Liver (tissue), 3 donors: ENCODE measurements at regions not wholly inside any gene's neighbourhood (a gene's known extent, or its start where the extent isn't known, plus 50 kb on each side); places are given as distances from the start of the nearest gene placed in this dataset.

ENCODE experiments used
- EGR1 ChIP-seq, 2 donors: IDR thresholded peaks; 2 replicates each; pipeline ENCODE4 v1.6.1; 2016 to 2018; ENCODE audit warnings: antibody characterized with exemption in 2 of 2, low read depth in 2 of 2
- FOXA1 ChIP-seq: IDR thresholded peaks from 2 replicates; pipeline ENCODE4 v1.6.1; 2016; ENCODE audit warnings: antibody characterized with exemption
- GABPA ChIP-seq, 2 donors: IDR thresholded peaks in 1 of 2; conservative IDR thresholded peaks in 1 of 2; 2 replicates each; pipeline ENCODE4 v1.6.1; 2016; ENCODE audit warnings: antibody characterized with exemption in 2 of 2, mild to moderate bottlenecking in 1 of 2, moderate library complexity in 1 of 2
- NR2F2 ChIP-seq: IDR thresholded peaks from 2 replicates; pipeline ENCODE4 v1.6.1; 2016; ENCODE audit warnings: antibody characterized with exemption
- RAD21 ChIP-seq, 2 donors: IDR thresholded peaks; 2 replicates each; pipeline ENCODE4 v1.6.1; 2016; ENCODE audit warnings: antibody characterized with exemption in 2 of 2, mild to moderate bottlenecking in 2 of 2
- RXRA ChIP-seq, 2 donors: IDR thresholded peaks; 2 replicates each; pipeline ENCODE4 v1.6.1; 2017 to 2018; ENCODE audit warnings: antibody characterized with exemption in 2 of 2, mild to moderate bottlenecking in 1 of 2
- SP1 ChIP-seq: IDR thresholded peaks from 2 replicates; pipeline ENCODE4 v1.6.1; 2018; ENCODE audit warnings: antibody characterized with exemption, mild to moderate bottlenecking
- TAF1 ChIP-seq: conservative IDR thresholded peaks from 2 replicates; pipeline ENCODE4 v1.6.1; 2016; ENCODE audit warnings: antibody characterized with exemption, mild to moderate bottlenecking
- YY1 ChIP-seq: IDR thresholded peaks from 2 replicates; pipeline ENCODE4 v1.6.1; 2016; ENCODE audit warnings: antibody characterized with exemption, mild to moderate bottlenecking
- TF ChIP-seq, protein P1 (sequence below): fragments of 150-350 bp; IDR thresholded peaks from 2 replicates; pipeline ENCODE4 v1.5.1; 2017; ENCODE audit warnings: improper control_type of control experiment, low read depth, low read length; ENCODE audit not compliant: missing input control
- TF ChIP-seq, protein P2 (sequence below): IDR thresholded peaks from 2 replicates; pipeline ENCODE4 v1.6.1; 2016; ENCODE audit warnings: antibody characterized with exemption
- TF ChIP-seq, protein P3 (sequence below): IDR thresholded peaks from 2 replicates; pipeline ENCODE4 v1.6.1; 2016; ENCODE audit warnings: antibody characterized with exemption, mild to moderate bottlenecking
- TF ChIP-seq, protein P4 (sequence below): IDR thresholded peaks from 2 replicates; pipeline ENCODE4 v1.6.1; 2016; ENCODE audit warnings: antibody characterized with exemption
- TF ChIP-seq, protein P5 (sequence below): IDR thresholded peaks from 2 replicates; pipeline ENCODE4 v1.6.1; 2016; ENCODE audit warnings: antibody characterized with exemption
- donor health status: healthy.
- donor health status: healthy.

DNA sequence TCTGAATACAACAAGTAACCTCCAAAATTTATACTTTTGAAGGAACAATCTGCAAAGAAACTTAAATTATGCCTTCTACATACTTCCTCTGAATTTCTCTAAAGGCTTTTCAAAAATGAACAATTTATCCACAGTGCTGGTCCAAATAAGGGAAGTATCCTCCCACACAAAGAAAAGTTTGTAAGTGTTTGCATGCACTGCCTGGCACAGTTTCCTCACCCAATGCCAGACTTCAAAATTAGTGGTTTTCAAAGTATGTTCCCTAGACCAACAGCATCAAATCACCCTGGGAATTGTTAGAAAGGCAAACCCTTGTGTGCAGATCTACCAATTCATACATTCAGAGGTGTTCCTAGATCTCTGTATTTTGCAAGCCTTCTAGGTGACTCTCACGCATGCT lies 82.5 kb downstream of the PCTP start:
- TF ChIP-seq, protein P1, sequence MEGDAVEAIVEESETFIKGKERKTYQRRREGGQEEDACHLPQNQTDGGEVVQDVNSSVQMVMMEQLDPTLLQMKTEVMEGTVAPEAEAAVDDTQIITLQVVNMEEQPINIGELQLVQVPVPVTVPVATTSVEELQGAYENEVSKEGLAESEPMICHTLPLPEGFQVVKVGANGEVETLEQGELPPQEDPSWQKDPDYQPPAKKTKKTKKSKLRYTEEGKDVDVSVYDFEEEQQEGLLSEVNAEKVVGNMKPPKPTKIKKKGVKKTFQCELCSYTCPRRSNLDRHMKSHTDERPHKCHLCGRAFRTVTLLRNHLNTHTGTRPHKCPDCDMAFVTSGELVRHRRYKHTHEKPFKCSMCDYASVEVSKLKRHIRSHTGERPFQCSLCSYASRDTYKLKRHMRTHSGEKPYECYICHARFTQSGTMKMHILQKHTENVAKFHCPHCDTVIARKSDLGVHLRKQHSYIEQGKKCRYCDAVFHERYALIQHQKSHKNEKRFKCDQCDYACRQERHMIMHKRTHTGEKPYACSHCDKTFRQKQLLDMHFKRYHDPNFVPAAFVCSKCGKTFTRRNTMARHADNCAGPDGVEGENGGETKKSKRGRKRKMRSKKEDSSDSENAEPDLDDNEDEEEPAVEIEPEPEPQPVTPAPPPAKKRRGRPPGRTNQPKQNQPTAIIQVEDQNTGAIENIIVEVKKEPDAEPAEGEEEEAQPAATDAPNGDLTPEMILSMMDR = no peak
- TF ChIP-seq, protein P2, sequence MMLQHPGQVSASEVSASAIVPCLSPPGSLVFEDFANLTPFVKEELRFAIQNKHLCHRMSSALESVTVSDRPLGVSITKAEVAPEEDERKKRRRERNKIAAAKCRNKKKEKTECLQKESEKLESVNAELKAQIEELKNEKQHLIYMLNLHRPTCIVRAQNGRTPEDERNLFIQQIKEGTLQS = no peak
- no peak for TF ChIP-seq RAD21 (IDR thresholded peaks at IDR 0.05)
- TF ChIP-seq, protein P3, sequence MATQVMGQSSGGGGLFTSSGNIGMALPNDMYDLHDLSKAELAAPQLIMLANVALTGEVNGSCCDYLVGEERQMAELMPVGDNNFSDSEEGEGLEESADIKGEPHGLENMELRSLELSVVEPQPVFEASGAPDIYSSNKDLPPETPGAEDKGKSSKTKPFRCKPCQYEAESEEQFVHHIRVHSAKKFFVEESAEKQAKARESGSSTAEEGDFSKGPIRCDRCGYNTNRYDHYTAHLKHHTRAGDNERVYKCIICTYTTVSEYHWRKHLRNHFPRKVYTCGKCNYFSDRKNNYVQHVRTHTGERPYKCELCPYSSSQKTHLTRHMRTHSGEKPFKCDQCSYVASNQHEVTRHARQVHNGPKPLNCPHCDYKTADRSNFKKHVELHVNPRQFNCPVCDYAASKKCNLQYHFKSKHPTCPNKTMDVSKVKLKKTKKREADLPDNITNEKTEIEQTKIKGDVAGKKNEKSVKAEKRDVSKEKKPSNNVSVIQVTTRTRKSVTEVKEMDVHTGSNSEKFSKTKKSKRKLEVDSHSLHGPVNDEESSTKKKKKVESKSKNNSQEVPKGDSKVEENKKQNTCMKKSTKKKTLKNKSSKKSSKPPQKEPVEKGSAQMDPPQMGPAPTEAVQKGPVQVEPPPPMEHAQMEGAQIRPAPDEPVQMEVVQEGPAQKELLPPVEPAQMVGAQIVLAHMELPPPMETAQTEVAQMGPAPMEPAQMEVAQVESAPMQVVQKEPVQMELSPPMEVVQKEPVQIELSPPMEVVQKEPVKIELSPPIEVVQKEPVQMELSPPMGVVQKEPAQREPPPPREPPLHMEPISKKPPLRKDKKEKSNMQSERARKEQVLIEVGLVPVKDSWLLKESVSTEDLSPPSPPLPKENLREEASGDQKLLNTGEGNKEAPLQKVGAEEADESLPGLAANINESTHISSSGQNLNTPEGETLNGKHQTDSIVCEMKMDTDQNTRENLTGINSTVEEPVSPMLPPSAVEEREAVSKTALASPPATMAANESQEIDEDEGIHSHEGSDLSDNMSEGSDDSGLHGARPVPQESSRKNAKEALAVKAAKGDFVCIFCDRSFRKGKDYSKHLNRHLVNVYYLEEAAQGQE = no peak
- no peak for TF ChIP-seq SP1
- no peak for TF ChIP-seq TAF1
- TF ChIP-seq, protein P4, sequence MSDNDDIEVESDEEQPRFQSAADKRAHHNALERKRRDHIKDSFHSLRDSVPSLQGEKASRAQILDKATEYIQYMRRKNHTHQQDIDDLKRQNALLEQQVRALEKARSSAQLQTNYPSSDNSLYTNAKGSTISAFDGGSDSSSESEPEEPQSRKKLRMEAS = no peak
- no peak for TF ChIP-seq EGR1 (IDR thresholded peaks at IDR 0.05; ENCODE audit: low read depth in 2 of 2)
- no peak for TF ChIP-seq FOXA1
- no peak for TF ChIP-seq GABPA (IDR thresholded peaks at IDR 0.05 in 1 of 2, conservative IDR thresholded peaks at IDR 0.05 in 1 of 2)
- no peak for TF ChIP-seq RXRA (IDR thresholded peaks at IDR 0.05)
- TF ChIP-seq NR2F2 = no peak
- TF ChIP-seq, protein P5, sequence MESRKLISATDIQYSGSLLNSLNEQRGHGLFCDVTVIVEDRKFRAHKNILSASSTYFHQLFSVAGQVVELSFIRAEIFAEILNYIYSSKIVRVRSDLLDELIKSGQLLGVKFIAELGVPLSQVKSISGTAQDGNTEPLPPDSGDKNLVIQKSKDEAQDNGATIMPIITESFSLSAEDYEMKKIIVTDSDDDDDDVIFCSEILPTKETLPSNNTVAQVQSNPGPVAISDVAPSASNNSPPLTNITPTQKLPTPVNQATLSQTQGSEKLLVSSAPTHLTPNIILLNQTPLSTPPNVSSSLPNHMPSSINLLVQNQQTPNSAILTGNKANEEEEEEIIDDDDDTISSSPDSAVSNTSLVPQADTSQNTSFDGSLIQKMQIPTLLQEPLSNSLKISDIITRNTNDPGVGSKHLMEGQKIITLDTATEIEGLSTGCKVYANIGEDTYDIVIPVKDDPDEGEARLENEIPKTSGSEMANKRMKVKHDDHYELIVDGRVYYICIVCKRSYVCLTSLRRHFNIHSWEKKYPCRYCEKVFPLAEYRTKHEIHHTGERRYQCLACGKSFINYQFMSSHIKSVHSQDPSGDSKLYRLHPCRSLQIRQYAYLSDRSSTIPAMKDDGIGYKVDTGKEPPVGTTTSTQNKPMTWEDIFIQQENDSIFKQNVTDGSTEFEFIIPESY = no peak
- TF ChIP-seq YY1 = no peak
